Esophagus mucosa (tissue), 1 donor: ENCODE measurements at regions not wholly inside any gene's neighbourhood (a gene's known extent, or its start where the extent isn't known, plus 50 kb on each side); places are given as distances from the start of the nearest gene placed in this dataset.
A peak's percentile ranks its signal among the peaks of the same experiment; 100 is the strongest.
"Not testable (repeated sequence)": the region's sequence is repeated elsewhere in the genome, so short reads cannot be mapped to it uniquely, and the experiment has no call there.

ENCODE experiments used
- ATAC-seq: fragments of 200-7000 bp; cut with Tn5 transposase; one replicate; pipeline ENCODE4 v1.9.1; 2020
- donor health status: DM: yes; HTN: yes; CAD: no.

DNA sequence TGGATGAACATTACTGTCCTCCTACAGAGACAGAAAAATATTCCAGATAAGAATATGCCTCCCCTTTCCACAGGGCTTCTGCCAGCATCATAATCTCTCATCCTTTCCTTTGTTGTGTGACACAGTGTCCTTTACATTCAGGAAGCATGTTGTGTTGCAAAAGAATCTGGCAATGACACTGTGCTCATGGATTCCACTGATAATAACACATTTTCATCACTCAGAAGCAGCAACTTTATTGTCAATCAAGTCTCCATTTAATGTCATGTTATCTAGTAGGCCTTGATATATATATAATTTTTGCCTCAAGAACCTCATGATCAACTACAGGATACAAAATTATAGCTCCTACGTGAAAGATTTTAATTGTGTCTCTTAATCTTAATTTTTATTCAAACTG lies 833.9 kb downstream of the FSTL5 start:
- no peak for ATAC-seq

DNA sequence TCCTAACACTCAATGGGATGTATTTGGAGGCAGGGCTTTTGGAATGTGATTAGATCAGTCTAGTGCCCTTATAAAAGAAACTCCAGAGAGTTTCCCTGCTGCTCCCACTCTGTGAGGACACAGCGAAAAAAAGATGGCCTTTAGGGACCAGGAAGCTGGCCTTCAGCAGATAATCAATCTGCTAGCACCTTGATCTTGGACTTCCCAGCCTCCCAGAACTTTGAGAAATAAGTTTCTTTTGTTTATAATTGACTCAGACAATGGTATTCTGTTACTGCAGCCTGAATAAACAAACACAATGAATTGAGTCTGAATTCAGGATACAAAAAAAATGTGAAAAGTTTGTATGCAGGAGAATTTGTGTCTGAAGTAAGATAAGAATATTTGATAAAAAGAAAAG lies 842.1 kb downstream of the FSTL5 start:
- no peak for ATAC-seq

DNA sequence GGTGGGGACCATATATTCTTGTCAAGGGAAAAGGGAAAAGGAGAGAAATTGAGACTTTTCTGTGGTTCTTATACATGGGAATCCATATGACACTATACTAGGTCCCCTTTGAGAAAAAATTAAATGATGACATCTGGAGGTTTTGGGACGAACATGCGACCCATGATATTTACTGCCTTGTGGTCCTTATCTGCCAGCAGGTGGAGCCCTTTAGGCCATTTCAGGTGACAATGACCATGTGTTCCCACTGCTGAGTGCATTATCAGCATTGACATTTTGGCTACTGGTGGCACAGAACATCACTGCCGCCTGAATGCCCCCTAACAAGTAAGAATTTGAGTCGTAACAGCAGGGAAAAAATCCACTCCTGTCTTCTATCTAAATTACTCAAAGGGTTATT lies 843.4 kb downstream of the FSTL5 start:
- no peak for ATAC-seq

DNA sequence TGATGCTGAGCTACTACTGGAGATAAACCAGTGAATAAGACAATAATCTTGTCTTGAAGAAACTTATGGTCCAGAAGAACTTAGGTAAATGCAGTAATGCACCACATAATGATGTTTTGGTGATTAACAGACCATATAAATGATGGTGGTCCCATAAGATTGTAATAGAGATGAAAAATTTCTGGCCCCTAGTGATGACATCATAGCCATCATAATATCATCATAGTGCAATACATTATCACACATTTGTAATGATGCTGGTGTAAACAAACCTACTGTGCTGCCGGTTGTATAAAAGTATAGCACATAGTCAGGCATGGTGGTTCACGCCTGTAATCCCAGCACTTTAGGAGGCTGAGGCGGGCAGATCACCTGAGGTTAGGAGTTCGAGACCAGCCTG lies 846.8 kb downstream of the FSTL5 start:
- ATAC-seq = no peak

DNA sequence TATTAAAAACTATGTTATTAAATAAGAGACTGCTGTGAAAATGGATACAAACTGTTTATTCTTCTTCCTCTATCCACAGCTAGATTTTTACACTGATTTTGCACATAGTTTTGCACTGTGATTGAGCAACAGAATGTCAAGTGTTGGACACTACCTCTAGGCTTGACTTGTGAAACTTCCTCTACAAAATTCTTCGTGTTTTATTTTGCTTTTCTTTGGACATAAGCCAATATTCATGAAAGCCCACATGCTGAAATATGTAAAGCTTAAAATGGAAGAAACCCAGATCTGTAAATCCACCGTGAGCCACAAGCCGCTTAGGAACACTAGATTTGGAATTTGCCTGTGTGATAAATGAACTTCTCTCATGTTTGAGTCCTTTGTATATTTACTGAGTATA lies 849.4 kb downstream of the FSTL5 start:
- ATAC-seq = no peak

DNA sequence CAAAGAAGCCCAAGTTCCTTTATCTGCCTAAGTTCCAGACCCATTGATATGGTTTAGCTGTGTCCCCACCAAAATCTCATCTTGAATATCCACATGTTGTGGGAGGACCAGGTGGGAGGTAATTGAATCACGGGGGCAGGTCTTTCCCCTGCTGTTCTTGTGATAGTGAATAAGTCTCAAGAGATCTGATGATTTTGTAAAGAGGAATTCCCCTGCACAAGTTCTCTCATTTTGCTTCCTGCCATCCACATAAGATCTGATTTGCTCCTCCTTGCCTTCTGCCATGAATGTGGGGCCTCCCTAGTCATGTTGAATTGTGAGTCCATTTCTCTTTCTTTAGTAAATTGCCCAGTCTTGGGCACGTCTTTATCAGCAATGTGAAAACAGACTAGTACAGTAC lies 860.2 kb downstream of the FSTL5 start:
- ATAC-seq = no peak

DNA sequence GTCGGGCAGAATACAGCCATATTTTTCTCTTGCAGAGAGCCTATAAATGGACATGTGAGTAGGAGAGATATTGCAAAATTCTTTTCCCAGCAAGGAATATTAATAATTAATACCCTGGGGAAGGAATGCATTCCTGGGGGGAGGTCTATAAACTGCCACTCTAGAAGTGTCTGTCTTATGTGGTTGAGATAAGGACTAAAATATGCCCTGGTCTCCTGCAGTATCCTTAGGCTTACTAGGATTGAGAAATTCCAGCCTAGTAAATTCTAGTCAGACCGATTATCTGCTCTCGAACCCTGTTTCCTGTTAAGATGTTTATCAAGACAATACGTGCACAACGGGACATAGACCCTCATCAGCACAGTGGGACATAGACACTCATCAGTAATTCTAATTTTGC lies 872.6 kb downstream of the FSTL5 start:
- no peak for ATAC-seq

DNA sequence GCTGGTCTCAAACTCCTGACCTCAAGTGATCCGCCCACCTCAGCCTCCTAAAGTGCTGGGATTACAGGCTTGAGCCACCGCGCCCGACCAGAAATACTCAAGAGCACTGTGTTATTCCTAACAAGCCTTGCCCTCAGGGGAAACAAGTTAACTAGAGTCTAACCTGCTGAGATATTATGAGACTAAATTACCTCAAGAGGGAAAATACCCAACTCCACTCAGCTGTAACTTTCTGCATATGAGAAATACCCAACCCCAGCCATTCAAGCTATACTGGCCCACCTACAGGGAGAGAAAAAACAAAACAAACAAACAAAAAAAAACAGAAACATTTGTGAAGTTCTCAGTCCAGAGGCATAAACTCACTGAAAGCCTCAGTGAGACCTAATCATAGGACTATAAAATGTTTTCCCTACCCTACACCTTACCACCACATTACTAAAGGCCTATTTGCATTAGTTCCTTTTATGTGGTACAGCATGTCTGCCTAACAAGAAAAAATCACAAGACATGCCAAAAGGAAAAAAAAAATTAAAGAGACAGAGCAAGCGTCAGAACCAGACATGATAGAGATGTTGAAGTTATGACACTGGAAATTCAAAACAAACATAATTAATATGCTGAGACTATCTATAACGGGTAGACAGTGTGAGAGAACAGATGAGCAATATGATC lies 876.0 kb downstream of the FSTL5 start:
- ATAC-seq = no peak

DNA sequence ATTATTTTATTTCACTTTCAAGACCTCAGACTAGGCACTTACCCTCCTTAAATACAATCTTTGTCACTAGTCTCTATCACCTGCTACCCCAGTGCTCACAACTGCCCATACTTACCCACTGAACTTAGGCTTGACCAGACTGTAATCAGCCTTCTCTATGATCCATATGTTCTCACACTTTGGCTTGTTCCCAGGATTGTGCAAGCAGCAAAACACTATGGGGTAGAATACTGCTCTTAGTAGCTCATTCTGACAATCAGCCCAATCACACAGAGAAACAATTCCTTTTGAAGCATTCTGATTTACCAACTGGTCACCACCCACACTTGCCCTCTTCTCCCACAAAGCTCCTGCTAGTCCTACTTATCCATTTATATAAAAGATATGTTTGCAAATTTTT lies 878.3 kb downstream of the FSTL5 start:
- ATAC-seq = no peak

DNA sequence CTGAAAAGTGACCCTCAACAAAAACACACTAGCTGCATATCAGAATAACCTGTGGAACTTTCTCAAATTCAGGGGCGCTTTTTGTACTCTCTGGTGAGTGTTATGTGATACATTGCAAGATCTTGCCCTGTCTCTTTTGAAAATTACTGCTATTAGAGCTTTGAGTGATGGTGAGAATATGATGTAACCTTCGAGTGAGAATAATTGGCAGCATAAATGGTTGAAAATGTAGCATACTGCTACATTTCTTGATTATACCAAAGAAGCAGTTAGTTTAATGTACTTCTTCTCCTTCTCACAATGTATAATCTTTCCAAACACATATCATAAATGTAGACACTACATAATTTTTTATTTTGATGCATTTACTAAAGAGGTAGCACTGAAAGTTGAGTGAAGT lies 882.9 kb downstream of the FSTL5 start:
- ATAC-seq = no peak

DNA sequence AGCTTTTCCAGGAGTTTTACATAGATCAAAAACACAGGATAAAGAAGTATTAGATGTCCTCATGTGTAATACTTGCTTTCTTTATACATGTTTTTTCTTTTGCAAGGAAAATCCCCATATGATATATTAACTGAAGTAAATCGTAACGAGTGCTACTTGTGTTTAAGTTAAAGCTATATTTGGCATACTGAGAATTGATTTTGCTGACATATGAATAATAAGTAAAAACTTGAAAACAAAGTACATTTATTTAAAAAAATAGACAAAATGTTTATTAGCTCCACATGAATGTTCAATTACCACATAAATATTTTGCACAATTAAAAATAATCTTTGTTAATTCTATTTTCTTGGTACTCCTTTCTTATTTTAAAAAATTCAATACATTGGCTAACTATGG lies 884.7 kb downstream of the FSTL5 start:
- ATAC-seq = no peak

DNA sequence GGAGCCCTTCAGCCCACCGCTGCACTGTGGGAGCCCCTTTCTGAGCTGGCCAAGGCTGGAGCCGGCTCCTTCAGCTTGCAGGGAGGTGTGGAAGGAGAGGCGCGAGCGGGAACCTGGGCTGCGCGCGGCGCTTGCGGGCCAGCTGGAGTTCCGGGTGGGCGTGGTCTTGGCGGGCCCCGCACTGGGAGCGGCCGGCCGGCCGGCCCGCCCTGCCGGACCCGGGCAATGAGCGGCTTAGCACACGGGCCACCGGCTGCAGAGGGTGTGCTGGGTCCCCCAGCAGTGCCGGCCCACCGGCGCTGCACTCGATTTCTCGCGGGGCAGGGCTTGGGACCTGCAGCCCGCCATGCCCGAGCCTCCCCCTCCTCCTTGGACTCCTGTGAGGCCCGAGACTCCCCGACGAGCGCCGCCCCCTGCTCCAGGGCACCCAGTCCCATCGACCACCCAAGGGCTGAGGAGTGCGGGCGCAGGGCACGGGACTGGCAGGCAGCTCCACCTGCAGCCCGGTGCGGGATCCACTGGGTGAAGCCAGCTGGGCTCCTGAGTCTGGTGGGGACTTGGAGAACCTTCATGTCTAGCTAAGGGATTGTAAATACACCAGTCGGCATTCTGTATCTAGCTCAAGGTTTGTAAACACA lies 886.5 kb downstream of the FSTL5 start:
- not testable (repeated sequence) for ATAC-seq

DNA sequence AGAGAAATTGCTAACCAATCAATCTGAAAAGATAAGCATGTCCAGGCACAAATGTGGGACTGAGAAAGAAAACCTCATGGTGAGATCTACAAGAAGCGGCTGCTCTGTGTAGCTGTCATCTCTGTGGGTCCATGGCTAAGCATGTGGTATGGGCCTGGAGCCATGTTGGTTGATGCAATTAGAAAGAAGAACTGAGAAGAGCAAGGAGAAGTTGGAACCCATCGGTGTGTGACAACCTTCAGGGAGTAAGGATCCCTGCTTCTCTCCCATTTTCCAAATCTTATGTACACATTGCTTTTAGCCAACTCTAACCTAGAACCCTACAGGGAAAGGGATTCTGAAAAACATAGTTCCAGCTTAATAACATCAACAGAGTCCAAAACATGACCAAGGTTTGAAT lies 890.2 kb downstream of the FSTL5 start:
- ATAC-seq = no peak

DNA sequence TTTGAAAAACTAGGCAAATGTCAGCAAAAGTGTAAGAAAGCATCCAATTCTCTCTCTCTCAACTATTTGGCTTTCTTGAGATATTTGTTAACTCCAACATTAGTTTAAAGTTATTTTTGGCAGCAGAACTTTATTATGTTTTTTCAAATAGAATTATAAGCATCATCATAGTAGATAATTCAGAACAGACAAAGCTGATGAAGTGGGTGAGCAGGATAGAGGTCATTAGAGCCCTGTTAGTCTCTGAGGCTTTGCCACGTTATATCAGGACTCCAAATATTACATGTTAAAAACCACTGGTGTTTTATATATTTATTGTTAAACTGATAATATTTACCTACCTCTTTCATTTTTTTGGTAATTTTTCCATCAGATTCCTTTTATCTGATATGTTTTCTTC lies 903.0 kb downstream of the FSTL5 start:
- no peak for ATAC-seq

DNA sequence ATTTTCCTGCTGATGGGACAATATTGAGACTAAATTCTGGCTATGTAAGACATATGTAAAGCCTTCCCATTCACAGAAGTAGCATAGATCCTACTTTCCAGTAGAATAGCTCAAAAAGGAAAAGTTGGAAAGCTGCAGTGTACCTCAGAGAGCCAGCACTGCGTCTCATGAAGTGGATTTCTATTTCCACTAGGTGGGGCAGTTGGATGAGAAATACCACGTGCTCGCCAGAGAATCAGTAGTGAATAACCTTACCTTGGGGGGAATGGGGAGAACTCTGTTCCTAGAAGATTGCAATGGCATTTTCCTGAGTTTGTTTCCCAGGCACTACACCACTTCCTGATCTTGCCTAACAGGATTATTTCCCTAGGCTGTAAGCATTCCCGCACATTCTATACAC lies 907.1 kb downstream of the FSTL5 start:
- no peak for ATAC-seq

DNA sequence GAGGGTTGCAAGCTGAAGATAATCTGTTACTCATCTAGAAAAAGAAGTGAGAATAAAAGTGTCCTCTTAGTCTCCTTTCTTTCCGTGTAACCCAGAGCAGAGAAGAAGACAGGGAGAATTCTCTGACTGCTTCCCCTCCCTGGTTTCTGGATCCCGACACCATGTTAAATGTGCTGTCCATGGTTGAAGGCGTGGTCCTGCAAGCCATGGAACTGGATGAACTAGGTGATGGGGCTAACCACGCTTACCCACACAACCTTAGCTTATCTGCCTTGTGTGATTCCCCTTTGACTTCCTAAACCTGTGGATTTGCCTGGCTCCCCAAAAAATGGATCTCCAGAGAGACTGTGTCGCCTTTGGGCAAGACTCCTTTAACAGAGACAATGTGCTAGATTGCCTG lies 907.6 kb downstream of the FSTL5 start:
- no peak for ATAC-seq

DNA sequence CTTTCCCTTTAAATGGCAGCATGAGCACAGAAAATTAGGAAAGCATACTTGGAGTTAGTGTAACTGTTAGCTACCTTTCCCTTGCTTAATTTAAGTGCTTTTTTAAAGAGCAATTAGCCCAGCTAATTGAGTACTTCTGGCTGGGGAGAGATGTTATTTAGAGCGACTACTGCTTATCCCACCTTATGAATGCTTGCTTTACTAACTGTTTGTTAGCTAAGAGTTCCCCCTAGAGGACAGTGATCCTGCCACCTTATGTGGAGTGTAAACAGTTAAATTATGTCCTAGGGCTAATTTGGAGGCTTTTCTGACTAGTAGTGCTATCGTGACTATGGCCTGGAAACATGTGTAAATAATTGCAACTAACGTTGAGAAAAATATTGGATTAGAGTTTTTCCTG lies 909.4 kb downstream of the FSTL5 start:
- ATAC-seq = no peak

DNA sequence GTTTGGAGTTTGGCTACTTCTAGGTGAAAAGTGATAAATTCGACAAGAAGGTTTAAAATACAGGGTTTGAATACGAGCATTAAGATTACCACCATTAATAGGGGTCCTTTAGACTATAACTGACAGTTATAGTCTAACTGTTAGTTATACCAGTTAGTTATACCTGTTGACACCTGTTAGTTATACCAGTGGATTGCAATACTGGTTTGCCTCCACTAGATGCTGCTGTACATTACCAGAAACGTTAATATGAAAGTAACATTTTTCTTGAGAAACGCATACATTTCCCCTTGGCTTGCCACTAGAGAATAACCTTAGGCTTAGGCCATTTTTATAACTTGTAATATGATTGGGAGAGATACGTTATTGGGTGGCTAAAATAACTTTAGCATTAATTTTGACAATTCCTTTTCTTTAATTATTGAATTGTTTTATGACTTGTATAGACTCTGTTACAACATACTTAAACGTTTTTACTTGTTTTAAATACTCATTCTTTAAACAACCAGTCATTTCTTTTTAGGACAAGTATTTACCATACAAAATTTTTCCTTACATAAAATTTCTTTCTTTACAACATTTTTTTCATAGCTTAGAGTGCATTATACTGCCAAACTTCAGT lies 911.2 kb downstream of the FSTL5 start:
- ATAC-seq = peak; percentile 17

DNA sequence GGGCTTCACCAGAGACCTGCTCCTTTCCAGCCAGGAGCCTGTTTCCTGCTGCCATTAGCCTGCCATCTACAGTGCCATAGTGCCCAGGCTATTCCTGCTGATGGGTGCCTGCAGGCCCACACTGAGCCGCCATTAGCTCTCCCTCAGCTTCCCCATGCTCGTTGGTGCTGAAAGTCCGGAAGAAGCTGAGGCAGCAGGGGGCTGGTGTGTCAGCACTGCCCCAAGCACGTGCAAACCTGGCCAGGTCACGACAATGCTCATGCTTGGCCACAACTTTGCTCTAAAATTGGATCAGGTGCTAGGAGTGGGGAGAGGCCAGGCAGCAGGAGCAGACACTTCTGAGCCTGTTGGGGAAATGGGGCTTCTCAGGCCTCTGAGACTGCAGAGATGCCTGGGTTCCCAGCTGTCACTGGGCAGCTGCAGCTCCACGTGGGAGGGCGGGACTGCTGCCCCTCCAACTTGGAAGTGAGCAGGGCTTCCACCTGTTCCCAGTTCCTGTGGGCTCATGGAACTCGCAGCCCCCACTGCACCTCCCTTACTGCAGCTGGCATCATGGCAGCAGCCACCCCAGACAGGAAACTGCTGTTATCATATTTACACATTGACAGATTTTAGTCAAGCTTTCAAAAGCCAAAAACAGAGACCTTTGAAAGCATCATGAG lies 913.9 kb downstream of the FSTL5 start:
- no peak for ATAC-seq

DNA sequence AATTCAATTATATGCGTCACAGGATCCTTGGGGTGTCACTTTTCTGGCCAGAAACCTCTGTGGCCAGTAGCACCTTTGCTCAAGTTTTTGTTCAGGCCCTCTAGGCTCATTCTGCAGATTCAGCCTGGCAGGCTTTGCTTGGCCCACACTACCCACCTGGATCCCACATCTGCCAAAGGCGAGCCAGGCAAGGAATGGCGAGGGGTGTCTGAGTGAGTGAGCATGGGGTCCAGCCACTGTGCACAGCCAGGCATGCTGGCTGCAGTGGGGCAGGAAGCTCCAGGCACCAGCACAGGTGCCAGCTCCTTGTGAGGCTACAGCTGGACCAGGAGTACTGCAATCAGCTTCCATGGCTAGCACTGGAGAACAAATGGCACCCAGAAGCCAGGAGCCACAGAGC lies 914.9 kb downstream of the FSTL5 start:
- ATAC-seq = no peak

DNA sequence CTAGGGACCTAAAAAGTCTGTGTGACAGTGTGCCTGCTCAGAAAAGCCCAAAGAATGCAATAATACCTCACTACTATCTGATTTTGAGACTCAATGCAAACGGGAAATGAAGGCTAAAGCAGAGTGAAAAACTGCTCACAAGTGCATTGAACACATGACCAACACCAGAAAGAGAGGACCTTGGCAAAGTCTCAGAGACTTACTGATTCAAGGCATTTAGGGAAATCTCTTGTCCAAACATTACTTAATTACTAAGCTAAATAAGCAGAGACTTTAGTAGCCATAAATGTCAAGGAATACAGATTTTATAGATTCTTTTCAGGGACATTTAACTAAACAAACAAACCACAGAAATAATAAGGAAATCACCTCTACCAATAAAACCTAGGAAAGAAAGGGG lies 916.0 kb downstream of the FSTL5 start:
- no peak for ATAC-seq

DNA sequence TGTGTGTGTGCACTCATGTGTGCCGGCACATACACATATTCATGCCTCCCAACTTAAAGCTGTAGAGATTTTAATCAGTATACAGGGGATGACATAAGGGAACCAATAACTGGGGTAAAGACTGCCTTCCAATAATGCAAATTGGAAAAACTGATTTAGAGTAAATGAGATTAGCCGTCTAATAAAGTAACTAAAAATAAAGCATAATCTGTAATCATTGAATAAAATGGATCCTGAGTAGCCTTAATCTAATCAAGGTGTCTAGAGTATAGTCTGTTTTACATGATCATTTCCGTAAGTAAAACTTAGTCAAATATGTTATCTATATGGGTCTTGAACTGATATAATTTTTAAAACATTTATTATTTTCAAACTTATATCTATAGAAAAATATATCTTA lies 925.8 kb downstream of the FSTL5 start:
- no peak for ATAC-seq

DNA sequence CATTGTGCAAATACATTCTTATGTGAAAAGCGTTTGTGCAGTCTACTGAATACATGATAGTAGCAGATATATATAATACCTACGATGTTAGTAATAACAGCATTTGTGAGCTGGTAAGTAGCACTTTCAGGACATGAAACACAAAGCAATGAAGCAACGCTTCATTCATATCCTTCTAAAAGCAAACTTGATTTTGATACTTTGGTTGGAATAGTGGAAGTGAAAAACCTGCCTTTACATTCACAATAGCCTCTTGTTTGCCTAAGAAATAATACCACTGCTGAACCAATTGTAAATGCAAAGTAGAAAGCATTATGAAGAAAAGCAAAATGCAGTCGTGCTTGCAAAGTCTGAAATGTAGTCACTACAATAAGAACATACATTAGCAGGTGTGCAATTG lies 926.3 kb downstream of the FSTL5 start:
- ATAC-seq = no peak

DNA sequence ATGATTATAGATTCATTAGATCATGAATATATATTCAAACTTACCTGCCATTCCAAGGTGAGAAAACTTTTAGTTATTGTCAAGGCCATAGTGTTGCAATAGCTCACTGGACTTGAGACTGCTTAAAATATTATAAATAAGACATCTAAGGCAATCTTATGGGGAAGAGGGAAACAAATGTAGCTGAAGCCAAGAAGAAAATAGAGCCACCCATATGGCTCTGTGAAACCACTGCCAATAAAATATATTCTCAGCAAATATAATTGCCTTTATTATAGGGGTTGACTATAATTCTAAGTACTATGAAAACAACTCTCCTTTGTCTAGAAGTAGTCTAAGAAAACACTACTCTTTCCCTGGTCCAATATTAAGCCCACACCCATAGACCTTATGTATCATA lies 938.5 kb downstream of the FSTL5 start:
- no peak for ATAC-seq
